Right renal cortex interstitium (tissue), 3 donors: ENCODE measurements at regions not wholly inside any gene's neighbourhood (a gene's known extent, or its start where the extent isn't known, plus 50 kb on each side); places are given as distances from the start of the nearest gene placed in this dataset.
"Not testable (repeated sequence)": the region's sequence is repeated elsewhere in the genome, so short reads cannot be mapped to it uniquely, and the experiment has no call there.

Experiments
- DNase-seq, 3 donors: peaks; one replicate each; pipeline ENCODE4 v3.0.0-alpha.2; 2013; ENCODE audit warnings: low read depth in 3 of 3, low spot score in 2 of 3

DNA sequence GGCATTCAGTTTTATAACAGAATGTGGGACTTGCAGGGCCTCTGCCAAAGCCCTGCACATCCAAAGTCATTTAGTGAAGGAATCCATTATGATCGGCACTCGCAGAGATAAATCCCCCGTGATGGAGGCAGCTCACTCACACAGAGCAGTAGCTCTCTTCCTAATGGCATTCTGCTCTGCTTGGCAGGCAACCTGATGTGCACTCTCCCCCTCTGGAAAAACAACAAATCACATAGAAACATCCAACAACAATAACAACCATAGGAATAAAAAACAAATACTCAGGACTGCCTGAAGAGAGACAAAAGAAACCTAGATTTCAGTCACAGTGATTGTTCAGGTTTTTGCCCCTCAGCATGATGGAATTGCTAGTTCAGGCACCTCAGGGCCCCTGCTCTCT is 59.7 kb downstream of the NAA11 start:
- no peak for DNase-seq

DNA sequence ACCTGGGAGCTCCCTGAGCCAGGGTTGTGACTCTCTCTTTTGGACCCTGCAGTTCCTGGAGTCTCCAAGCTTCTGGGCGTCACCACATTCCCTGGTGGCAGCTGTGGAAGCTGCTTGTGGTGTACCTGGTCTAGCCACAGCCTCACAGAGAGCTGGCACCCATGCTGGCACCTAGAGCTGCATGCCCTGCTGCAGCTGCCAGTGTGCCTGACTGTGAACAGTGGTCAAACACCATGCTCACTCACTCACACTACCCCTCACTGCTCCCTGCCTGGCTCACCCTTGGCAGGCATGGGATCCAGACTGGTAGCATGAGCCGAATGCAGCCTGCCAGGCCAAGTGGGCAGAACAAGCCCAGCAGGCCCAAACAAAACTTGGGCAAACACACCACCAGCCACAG is 66.6 kb downstream of the NAA11 start:
- no peak for DNase-seq

DNA sequence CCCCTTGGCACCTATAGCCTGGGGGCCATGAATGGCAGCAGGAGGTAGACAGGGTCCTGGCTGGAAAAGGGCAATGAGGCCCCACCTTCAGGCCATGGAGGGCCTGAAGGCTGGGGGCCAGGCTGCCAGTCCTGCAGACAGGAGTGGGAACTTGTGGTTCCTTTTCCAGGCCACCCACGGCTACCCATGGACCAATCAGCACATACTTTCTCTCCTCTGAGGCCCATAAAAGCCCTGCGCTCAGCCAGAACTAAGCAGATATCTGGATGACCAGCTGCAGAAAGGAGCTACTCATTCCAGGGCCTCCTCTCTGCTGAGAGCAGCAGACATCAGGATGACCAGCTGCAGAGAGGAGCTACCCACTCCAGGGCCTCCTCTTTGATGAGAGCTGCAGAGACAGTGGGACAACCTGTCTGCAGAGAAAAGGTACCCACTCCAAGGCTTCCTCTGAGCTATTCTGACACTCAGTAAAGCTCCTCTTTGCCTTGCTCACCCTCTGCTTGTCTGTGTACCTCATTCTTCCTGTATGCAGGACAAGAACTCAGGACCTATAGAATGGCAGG is 67.2 kb downstream of the NAA11 start:
- DNase-seq, result no peak

DNA sequence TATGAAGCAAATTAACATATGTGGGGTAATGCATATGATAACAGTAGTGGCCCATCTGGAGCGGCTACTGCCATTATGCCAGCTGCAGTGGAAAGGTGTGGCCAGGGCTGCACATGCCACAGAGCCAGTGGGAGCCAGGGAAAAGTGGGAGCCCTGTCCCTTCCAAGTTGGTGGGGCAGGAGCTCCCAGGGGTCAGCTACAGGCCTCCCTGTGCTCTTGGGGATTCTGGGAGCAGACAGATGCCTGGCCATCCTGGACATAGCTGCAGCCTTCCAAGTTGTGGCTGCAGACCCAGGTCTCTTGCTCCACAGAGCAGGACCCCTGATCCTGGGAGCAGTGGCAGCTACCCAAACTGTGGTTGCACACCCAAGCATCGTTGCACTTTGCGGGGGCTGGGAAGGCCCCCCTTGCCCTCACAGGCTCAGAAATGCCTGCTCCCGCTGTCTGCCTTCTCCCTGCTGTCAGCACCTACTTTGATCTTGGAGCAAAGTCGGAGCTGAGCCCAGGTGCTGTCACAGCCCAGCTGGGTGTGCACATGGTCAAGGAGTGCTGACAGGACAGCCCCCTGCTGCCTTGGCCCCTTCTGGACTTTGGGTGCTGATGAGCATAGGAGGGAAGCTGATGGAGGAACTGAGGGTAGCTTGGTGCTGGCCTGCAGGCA is 67.8 kb downstream of the NAA11 start:
- DNase-seq, result no peak

DNA sequence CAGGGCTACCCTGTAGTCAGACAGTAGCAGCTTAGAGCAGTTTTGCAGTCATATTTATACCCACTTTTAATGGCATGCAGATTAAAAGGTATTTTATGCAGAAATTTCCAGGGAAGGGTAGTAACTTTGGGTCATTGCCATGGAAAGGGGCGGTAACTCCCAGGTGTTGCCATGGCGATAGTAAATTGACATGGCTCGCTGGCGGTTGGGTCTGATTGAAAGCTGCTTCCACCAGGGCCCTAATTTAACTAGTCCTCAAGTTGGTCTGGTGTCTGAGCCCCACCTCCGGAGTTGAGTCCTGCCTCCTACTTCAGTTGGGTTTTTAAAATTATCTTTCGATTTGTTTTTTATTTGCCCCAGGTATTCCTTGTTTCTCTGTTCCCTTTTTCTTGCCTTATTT is 70.1 kb downstream of the NAA11 start:
- DNase-seq, result no peak

DNA sequence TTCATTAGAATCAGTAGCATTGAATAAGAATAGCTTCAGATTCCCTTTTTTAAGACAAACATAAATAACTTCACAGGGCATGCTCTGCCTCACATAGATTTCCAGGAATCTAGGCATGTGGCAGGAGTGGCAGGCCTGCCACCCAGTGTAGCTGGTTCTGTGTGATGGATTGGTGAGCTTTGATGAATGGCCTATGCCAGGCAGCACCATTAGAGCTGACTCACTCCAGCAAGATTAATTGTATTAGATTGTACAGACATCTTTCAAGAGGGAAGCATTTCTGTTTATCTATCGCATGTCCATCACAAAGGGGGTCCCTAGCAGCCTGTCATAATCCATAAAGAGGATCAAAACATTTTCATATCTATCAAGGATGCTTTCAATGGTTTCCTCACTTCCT is 71.9 kb downstream of the NAA11 start:
- DNase-seq, result no peak

DNA sequence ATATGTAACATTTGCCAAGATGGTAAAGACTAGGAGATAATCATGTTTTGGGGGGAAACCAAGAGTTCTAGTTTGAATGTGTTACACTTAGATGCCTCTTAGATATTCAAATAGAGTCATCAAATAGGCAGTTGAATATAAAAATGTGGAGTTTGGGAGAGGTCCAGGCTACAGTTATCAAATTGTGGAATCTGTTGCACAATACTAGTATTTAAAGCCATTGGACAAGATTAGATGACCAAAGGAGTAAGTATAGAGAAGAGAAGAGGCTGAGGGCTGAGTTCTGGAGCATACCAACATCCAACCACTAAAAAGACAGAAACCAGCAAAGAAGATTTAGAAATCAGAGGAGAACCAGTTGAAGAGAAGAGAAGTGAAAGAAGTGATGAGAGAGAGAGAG is 72.7 kb downstream of the NAA11 start:
- no peak for DNase-seq

DNA sequence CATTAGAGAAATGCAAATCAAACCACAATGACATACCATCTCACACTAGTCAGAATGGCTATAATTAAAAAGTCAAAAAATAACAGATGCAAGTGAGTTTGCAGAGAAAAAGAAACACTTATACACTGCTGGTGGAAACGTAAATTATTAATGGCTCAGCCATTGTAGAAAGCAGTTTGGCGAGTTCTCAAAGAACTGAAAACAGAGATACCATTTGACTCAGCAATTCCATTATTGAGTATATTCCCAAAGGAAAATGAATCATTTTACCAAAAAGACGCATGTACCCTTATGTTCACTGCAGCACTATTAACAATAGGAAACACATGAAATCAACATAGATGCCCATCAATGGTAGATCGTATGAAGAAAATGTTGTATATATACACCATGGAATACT is 75.0 kb downstream of the NAA11 start:
- no peak for DNase-seq

DNA sequence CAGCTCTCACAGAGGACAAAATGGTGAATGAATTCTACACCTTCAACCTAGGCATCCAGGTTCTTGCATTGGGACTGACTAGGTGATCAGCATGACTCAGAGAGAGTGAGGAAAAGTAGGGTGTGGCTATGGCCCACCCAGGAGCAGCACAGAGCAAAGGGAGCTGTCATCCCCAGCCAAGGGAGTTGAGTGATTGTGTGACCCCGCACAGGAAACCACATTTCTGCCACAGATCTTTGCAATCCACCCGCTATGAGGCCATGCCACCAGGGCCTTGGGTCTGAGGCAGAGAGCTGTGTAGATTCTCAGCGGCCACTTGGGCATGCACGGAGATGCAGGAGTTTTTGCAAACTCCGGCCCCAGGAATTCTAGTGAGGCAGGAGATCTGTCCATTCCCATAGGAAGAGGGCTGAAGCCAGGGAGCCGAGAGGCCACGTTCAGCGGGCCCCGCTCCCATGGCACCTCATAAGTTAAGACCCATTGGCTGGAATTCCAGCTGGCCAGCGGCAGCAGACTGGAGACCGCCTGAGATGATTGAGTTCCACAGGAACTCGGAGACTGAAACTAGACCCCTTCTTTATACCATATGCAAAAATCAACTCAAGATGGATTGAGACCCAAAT is 75.9 kb downstream of the NAA11 start:
- no peak for DNase-seq

DNA sequence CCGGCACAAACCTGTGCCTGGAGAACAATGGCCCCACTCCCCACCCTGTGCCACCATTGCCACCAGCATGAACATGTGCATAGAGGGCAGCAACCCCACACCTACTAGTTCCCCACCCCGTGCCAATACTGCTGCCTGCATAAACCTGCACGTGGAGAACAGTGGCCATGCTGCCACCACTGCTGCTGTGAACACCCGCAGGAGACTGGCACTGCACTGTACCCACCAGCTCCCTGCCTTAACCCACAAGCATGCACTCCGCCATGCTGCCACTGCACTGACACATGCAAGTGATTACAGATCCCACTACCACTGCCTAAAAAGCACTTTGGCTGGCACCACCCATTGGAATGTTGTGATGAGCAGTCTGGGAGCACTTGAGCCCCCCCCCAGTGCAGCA is 77.3 kb downstream of the NAA11 start:
- DNase-seq, result no peak

DNA sequence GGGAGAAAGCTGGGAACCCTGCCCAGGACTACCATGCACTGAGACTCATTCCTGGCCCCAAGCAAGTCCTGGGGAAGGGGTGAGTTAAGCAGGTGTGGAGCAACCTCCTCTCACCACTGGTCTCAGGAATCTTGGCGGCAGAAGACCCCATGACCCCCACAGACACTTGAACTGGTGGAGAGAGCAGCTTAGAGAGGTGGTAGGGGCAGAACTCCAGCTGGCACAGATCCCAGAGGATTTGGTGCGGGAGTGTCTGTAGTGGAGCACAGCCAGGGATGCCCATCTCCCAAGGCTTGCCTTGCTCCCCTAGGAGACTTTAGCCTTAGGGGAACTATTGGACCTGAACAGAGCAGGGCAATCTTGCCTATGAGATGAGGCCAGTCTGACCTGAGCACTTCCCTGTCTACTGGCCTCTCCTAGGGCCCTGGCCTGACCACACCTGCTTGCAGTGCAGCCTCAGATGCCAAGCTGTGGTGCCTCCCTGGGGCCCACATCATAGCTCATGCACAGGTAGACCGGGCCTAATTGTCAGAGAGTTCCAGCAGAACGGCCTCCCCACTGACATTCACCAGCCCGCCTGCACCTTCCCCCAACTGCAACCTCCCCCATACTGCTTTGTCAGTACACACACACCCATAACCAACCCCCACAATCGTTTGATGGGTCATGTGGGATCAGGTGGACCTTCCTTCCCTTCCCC is 78.0 kb downstream of the NAA11 start:
- DNase-seq, result no peak

DNA sequence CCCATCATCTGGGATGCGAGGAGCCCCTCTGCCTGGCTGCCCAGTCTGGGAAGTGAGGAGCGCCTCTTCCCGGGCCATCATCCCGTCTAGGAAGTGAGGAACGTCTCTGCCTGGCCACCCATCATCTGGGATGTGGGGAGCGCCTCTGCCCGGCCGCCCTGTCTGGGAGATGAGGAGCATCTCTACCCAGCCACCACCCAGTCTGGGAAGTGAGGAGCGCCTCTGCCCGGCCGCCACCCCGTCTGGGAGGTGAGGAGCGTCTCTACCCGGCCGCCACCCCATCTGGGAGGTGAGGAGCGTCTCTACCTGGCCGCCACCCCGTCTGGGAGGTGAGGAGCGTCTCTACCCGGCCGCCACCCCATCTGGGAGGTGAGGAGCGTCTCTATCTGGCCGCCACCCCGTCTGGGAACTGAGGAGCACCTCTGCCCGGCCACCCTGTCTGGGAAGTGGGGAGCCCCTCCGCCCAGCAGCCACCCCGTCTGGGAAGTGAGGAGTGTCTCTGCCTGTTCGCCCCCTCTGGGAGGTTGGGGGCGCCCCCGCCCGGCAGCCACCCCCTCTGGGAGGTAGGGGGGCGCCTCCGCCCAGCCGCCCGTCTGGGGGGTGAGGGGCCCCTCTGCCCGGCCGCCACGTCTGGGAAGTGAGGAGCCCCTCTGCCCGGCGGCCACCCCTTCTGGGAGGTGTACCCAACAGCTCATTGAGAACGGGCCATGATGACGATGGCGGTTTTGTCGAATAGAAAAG is 80.5 kb downstream of the NAA11 start:
- not testable (repeated sequence) for DNase-seq

DNA sequence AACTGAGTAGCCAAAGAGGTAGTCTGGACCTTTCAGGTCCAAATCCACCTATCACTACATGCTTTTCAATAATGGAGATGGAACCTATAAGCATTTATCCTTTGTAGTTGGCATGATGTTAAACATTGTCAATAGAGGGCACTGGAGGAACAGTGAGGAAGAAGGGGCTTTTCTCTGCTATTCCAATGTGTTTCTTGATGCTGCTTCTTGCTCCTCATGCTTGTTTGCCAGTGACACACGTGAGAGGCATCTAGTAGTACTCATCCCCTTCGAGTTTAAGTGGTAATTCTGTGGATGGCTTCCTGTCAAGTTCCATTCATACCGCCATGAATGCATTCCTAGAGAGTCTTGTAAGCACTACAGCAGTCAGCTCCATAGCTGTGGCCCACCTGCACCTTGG is 84.0 kb downstream of the NAA11 start:
- no peak for DNase-seq

DNA sequence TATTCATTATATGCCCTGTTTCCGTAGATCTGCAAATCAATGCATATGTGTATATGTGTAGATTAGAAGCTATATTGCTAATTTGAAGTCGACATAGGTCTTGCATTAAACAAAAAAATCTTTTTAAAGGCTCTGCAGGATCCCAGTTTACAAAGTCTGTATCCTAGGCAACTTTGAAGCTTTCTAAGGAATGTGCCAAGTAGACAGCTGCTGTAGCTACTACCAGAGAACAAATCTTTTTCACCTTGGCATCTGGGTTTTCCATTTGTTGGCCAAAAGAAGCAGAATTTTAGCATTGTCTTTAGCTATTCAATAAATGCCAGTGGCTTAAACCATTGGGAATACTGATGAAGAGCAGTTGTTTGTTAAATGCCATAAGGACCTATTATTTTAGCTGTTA is 88.0 kb downstream of the NAA11 start:
- no peak for DNase-seq

DNA sequence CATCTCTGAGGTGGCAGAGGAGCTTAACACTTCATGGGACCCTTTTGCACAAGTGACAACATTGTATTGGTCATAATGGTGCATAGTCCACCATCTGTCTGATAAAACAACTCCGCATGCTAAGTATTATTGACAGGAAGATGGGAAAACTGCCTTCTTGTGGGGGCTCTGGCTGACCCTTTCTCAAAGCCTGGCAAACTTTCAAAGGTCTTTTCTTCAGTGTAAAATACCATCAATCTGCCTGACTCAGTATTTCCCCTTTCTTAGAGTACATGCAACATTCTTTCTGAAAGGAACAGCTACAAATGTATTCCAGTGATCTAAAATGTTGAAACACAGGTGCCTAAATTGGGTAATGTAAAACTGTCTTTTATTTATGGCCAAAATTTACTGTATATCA is 89.1 kb downstream of the NAA11 start:
- no peak for DNase-seq

DNA sequence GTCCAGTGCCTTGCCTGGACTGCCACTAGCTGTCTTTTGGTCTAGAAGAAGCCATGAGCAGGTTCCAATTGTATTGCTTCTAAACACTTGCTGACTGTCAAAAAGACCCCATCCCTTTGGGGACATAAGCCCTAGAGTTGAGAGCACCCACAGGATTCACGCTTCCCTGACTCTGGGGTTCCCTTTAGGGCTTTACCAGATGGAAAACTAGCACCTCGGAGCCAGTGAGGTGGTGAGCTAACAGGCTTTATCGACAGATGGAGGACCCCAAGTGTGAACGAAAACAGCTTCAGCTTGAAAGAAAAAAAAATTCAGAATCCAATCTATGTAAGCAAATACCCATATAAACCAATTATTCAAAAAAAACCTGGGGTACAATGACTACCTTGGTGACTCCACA is 90.8 kb downstream of the NAA11 start:
- no peak for DNase-seq

DNA sequence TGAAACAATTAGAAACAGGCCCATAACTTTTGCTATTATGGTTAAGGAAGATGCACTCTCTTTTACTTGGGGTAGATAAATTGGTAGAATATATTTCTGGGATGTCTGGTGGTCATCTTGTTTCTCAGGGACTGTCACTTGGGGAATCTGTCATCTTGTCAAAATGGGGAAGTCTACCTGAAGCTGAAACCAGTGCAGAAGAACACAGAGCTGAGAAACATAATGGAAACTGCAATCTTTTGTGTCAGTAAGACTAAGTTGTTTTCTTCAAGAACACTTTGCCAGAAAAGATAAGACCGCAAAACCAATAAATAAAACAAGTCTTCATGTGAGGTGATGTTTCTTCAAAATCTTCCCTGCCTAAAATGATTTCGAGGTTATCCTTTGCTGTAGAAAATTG is 92.0 kb downstream of the NAA11 start:
- DNase-seq, result no peak

DNA sequence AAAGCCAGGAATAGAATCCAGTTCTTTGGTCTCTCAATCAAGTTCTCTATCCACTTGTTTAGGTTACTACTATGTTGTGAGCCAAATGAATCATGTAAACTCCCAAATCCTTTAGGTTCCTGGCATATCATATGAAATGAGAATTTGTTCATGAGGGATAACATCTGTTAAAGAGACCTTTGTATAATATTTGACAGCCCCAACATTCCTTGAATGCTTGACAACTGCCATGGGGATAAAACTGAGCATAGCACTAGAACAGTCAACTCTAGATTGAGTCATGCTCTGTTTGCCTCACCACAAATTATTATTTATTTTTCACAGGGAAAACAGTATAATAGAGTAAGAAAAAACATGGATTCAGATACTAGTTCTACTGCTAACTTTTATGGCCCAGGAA is 93.3 kb downstream of the NAA11 start:
- DNase-seq, result peak in 1 of 3 donors; percentile 12

DNA sequence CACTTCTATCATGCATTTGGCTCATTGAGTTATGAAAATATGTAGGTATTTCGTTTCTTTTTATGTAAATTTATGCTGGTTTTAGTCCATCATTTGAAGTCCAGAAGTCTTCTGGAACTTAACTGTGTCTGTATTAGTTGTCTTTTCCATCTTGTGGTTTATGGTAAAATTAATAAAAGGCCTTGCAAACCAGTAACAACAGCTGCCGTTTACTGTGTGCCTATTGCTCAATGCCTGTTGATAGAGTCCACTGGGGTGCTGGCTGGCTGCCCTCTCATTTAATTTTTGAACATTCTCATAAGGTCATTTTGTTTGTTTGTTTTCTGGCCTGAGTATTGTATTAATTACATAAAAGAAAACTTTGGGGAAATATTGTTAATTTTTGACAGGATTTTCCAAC is 98.0 kb downstream of the NAA11 start:
- DNase-seq, result no peak

DNA sequence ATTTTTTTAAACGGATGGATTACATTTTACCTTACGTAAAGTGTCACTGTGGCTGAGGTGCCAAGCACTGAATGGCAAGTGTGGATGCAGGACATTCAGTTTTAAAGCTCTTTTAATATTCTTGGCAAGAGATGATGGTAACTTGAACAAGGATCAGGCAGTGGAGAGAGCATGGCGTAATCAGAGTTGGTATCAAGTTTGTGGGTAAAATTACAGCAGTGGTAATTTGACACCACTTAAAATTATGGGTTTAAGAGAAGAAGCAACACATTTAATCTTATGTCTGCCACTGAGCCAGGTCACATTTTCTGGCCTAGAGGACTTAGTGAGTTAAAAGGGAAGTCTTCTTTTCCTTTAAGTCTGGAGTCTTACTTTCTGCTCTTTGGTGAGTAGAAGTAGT is 100.5 kb downstream of the NAA11 start:
- DNase-seq, result no peak

DNA sequence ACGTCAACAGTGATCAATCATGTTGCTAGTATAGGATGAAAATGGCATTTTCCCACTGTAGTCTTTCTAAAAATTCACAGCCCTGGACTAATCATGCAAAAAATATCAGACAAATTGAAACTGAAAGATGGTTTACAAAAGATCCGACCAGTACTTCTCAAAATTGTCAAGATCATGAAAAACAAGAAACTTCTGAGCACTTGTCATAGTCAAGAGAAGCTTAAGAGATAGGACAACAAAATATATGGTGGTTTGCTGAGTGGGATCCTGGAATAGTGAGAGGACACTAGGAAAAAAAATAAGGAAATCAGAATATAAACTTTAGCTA is 101.1 kb downstream of the NAA11 start:
- no peak for DNase-seq
